ENCODE measurements at regions not wholly inside any gene's neighbourhood (a gene's known extent, or its start where the extent isn't known, plus 50 kb on each side); places are given as distances from the start of the nearest gene placed in this dataset.

GRCh38 chr4:143035661-143036060 lies 149.1 kb upstream of the USP38 start:
- no peaks in the 10 kb centered on the region for H3K9me3 Mint-ChIP-seq
- H3K27ac Mint-ChIP-seq = no peak overlapping the region
- H3K4me3 Mint-ChIP-seq = no peak overlapping the region
- H3K27me3 Mint-ChIP-seq (ENCODE audit: low read depth) = peaks cover 12% of the 10 kb centered on the region
- no peaks in the 10 kb centered on the region for H3K4me1 Mint-ChIP-seq (ENCODE audit: low read depth)
- CTCF ChIA-PET = interaction anchor here (0.6 to 0.7 kb wide), 2 partner anchors 21 to 48 kb away, joined by 3 to 4 read pairs; no protein-coding TSS in a partner anchor
- DNase-seq = no peak
- intact Hi-C loops (cut with micrococcal nuclease) = no loop called here
- H3K36me3 Mint-ChIP-seq (ENCODE audit: low read depth) = no peaks in the 10 kb centered on the region

- H3K36me3 Mint-ChIP-seq (ENCODE audit: low read depth) = no peaks in the 10 kb centered on the region
- H3K27me3 Mint-ChIP-seq (ENCODE audit: low read depth) = peaks cover 12% of the 10 kb centered on the region
- H3K9me3 Mint-ChIP-seq = no peaks in the 10 kb centered on the region
- H3K4me3 Mint-ChIP-seq = no peak overlapping the region
- intact Hi-C loops (cut with micrococcal nuclease) = no loop called here
- CTCF ChIA-PET = no interaction called here
- H3K4me1 Mint-ChIP-seq (ENCODE audit: low read depth) = no peaks in the 10 kb centered on the region
- no peak overlapping the region for H3K27ac Mint-ChIP-seq
- DNase-seq = no peak
Observed at GRCh38 chr4:143036443-143036842, 148.3 kb upstream of the USP38 start.

- no peaks in the 10 kb centered on the region for H3K36me3 Mint-ChIP-seq (ENCODE audit: low read depth)
- CTCF ChIA-PET = no interaction called here
- no peaks in the 10 kb centered on the region for H3K4me1 Mint-ChIP-seq (ENCODE audit: low read depth)
- no peak overlapping the region for H3K4me3 Mint-ChIP-seq
- intact Hi-C loops (cut with micrococcal nuclease) = no loop called here
- H3K27ac Mint-ChIP-seq = no peak overlapping the region
- no peak for DNase-seq
- H3K9me3 Mint-ChIP-seq = no peaks in the 10 kb centered on the region
- H3K27me3 Mint-ChIP-seq (ENCODE audit: low read depth) = peaks cover 3% of the 10 kb centered on the region
Observed at GRCh38 chr4:143046454-143046853, 138.3 kb upstream of the USP38 start.

- intact Hi-C loops (cut with micrococcal nuclease) = no loop called here
- Mint-ChIP-seq H3K36me3 (ENCODE audit: low read depth) (no peaks in the 10 kb centered on the region), H3K4me3 (no peak overlapping the region), H3K27ac (no peak overlapping the region), H3K9me3 (no peaks in the 10 kb centered on the region), H3K4me1 (ENCODE audit: low read depth) (no peaks in the 10 kb centered on the region), H3K27me3 (ENCODE audit: low read depth) (peaks cover 3% of the 10 kb centered on the region)
- CTCF ChIA-PET = no interaction called here
- DNase-seq = no peak
Observed at GRCh38 chr4:143046906-143047305, 137.8 kb upstream of the USP38 start.

GRCh38 chr4:143054971-143055370 lies 129.7 kb upstream of the USP38 start:
- Mint-ChIP-seq H3K36me3 (ENCODE audit: low read depth) (no peaks in the 10 kb centered on the region), H3K27me3 (ENCODE audit: low read depth) (peaks cover 2% of the 10 kb centered on the region), H3K4me3 (no peak overlapping the region), H3K4me1 (ENCODE audit: low read depth) (no peaks in the 10 kb centered on the region), H3K27ac (no peak overlapping the region), H3K9me3 (peaks cover 1% of the 10 kb centered on the region)
- intact Hi-C loops (cut with micrococcal nuclease) = no loop called here
- DNase-seq = no peak
- CTCF ChIA-PET = no interaction called here

GRCh38 chr4:143055997-143056396 lies 128.7 kb upstream of the USP38 start:
- no peaks in the 10 kb centered on the region for H3K36me3 Mint-ChIP-seq (ENCODE audit: low read depth)
- intact Hi-C loops (cut with micrococcal nuclease) = no loop called here
- no peaks in the 10 kb centered on the region for H3K27me3 Mint-ChIP-seq (ENCODE audit: low read depth)
- no peak overlapping the region for H3K27ac Mint-ChIP-seq
- H3K9me3 Mint-ChIP-seq = peaks cover 1% of the 10 kb centered on the region
- no peaks in the 10 kb centered on the region for H3K4me1 Mint-ChIP-seq (ENCODE audit: low read depth)
- H3K4me3 Mint-ChIP-seq = no peak overlapping the region
- DNase-seq = no peak
- CTCF ChIA-PET = no interaction called here

- Mint-ChIP-seq H3K4me1 (ENCODE audit: low read depth) (no peaks in the 10 kb centered on the region), H3K4me3 (no peak overlapping the region), H3K27me3 (ENCODE audit: low read depth) (no peaks in the 10 kb centered on the region), H3K9me3 (peaks cover 22% of the 10 kb centered on the region), H3K27ac (no peak overlapping the region), H3K36me3 (ENCODE audit: low read depth) (peaks cover 1% of the 10 kb centered on the region)
- intact Hi-C loops (cut with micrococcal nuclease) = no loop called here
- no peak for DNase-seq
- CTCF ChIA-PET = no interaction called here
Observed at GRCh38 chr4:143071351-143071750, 113.4 kb upstream of the USP38 start.

GRCh38 chr4:143076723-143077122 lies 108.0 kb upstream of the USP38 start:
- Mint-ChIP-seq H3K27me3 (ENCODE audit: low read depth) (peaks cover 3% of the 10 kb centered on the region), H3K4me1 (ENCODE audit: low read depth) (no peaks in the 10 kb centered on the region)

GRCh38 chr4:143082701-143083100 lies 102.0 kb upstream of the USP38 start:
- intact Hi-C loops (cut with micrococcal nuclease) = no loop called here
- no peaks in the 10 kb centered on the region for H3K4me1 Mint-ChIP-seq (ENCODE audit: low read depth)
- H3K27me3 Mint-ChIP-seq (ENCODE audit: low read depth) = peaks cover 3% of the 10 kb centered on the region
- H3K27ac Mint-ChIP-seq = no peak overlapping the region
- no peak for DNase-seq
- no peak overlapping the region for H3K4me3 Mint-ChIP-seq
- no peaks in the 10 kb centered on the region for H3K9me3 Mint-ChIP-seq
- CTCF ChIA-PET = no interaction called here
- no peaks in the 10 kb centered on the region for H3K36me3 Mint-ChIP-seq (ENCODE audit: low read depth)

More at GRCh38 chr4:143076723-143077122, 108.0 kb upstream of the USP38 start:
- no peaks in the 10 kb centered on the region for H3K36me3 Mint-ChIP-seq (ENCODE audit: low read depth)
- intact Hi-C loops (cut with micrococcal nuclease) = no loop called here
- CTCF ChIA-PET = no interaction called here
- DNase-seq = no peak
- H3K9me3 Mint-ChIP-seq = no peaks in the 10 kb centered on the region
- H3K27ac Mint-ChIP-seq = no peak overlapping the region
- no peak overlapping the region for H3K4me3 Mint-ChIP-seq

GRCh38 chr4:143083756-143084472 lies 100.8 kb upstream of the USP38 start:
- intact Hi-C loops (cut with micrococcal nuclease) = no loop called here
- H3K9me3 Mint-ChIP-seq = no peaks in the 10 kb centered on the region

GRCh38 chr4:143084566-143084965 lies 100.2 kb upstream of the USP38 start:
- CTCF ChIA-PET = interaction anchor here (0.6 to 0.7 kb wide), 2 partner anchors 49 to 182 kb away, joined by 3 read pairs; no protein-coding TSS in a partner anchor
- peaks cover under 1% of the 10 kb centered on the region for H3K27me3 Mint-ChIP-seq (ENCODE audit: low read depth)

More at GRCh38 chr4:143083756-143084472, 100.8 kb upstream of the USP38 start:
- Mint-ChIP-seq H3K36me3 (ENCODE audit: low read depth) (no peaks in the 10 kb centered on the region), H3K27ac (no peak overlapping the region), H3K27me3 (ENCODE audit: low read depth) (peaks cover 3% of the 10 kb centered on the region), H3K4me3 (no peak overlapping the region), H3K4me1 (ENCODE audit: low read depth) (no peaks in the 10 kb centered on the region)
- CTCF ChIA-PET = interaction anchor here (0.6 kb wide), 2 partner anchors 48 to 1176 kb away, joined by 3 to 4 read pairs; no protein-coding TSS in a partner anchor
- DNase-seq = no peak

GRCh38 chr4:143085224-143085623 lies 99.5 kb upstream of the USP38 start:
- Mint-ChIP-seq H3K27me3 (ENCODE audit: low read depth) (no peaks in the 10 kb centered on the region), H3K4me3 (no peak overlapping the region), H3K4me1 (ENCODE audit: low read depth) (no peaks in the 10 kb centered on the region), H3K36me3 (ENCODE audit: low read depth) (no peaks in the 10 kb centered on the region), H3K9me3 (no peaks in the 10 kb centered on the region), H3K27ac (no peak overlapping the region)
- CTCF ChIA-PET = interaction anchor here (0.7 kb wide), 1 partner anchor 182 kb away, joined by 3 read pairs; no protein-coding TSS in a partner anchor
- intact Hi-C loops (cut with micrococcal nuclease) = no loop called here
- DNase-seq = no peak

More at GRCh38 chr4:143084566-143084965, 100.2 kb upstream of the USP38 start:
- intact Hi-C loops (cut with micrococcal nuclease) = no loop called here
- no peak for DNase-seq
- Mint-ChIP-seq H3K27ac (no peak overlapping the region), H3K36me3 (ENCODE audit: low read depth) (no peaks in the 10 kb centered on the region), H3K4me1 (ENCODE audit: low read depth) (no peaks in the 10 kb centered on the region), H3K9me3 (no peaks in the 10 kb centered on the region), H3K4me3 (no peak overlapping the region)

GRCh38 chr4:143085659-143086058 lies 99.1 kb upstream of the USP38 start:
- Mint-ChIP-seq H3K9me3 (no peaks in the 10 kb centered on the region), H3K4me1 (ENCODE audit: low read depth) (no peaks in the 10 kb centered on the region), H3K36me3 (ENCODE audit: low read depth) (no peaks in the 10 kb centered on the region), H3K27ac (no peak overlapping the region), H3K27me3 (ENCODE audit: low read depth) (no peaks in the 10 kb centered on the region), H3K4me3 (no peak overlapping the region)
- DNase-seq = no peak
- intact Hi-C loops (cut with micrococcal nuclease) = no loop called here
- CTCF ChIA-PET = interaction anchor here (0.5 to 0.9 kb wide), 2 partner anchors 15 to 1125 kb away, joined by 3 read pairs; no protein-coding TSS in a partner anchor

Data from activated naive CD4-positive, alpha-beta T cell treated with anti-CD3 and anti-CD28 coated beads for 36 hours (primary cell).